ENCODE measurements at regions not wholly inside any gene's neighbourhood (a gene's known extent, or its start where the extent isn't known, plus 50 kb on each side); places are given as distances from the start of the nearest gene placed in this dataset.

DNA sequence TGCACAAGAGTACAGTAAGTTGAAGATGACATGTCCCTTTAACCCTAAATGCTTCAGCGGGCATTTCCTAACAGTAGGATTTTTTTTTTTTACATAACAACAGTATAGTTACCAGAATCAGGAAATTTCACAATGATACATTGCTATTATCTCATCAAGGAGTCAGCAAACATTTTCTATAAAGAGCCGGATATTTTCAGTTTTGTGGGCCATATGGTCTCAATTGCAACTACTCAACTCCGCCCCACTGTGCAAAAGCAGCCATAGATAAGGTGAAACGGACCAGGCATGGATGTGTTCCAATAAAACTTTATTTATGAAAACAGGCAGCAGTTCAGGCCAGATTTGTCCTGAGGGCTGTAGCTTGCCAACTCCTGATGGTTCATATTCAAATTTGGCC lies 130.6 kb downstream of the SMAD6 start:
- no peak for DNase-seq (ENCODE audit: low read depth in 2 of 2)

DNA sequence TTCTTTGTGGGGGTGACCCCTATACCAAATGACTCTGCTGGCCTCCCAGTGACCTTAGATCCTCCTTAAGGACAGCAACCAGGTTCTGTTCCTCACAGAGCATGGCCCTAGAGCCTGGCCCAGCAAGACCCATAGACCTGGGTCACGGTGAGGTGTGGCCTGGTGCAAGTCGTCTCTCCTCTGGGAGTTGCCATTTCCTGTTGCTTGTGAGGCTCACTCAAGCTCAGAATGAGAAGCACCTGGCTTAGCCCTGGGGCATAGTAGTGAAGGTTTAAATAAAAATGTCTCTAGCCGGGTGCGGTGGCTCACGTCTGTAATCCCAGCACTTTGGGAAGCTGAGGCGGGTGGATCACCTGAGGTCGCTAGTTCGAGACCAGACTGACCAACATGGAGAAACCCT lies 131.3 kb downstream of the SMAD6 start:
- no peak for DNase-seq (ENCODE audit: low read depth in 2 of 2)

DNA sequence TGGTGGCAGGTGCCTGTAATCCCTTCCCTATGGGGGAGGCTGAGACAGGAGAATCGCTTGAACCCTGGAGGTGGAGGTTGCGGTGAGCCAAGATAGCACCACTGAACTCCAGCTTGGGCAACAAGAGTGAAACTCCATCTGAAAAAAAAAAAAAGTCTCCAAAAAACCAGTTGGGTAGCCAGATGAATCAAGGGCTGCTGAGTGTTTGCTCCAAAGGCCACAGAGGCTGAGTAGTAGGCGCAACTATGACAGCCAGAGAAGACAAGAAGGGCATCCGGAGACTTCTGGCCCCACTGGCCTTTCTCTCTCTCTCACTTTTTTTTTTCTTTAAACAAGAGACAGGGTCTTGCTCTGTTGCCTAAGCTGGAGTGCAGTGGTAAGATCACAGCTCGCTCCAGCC lies 131.8 kb downstream of the SMAD6 start:
- no peak for DNase-seq (ENCODE audit: low read depth in 2 of 2)

DNA sequence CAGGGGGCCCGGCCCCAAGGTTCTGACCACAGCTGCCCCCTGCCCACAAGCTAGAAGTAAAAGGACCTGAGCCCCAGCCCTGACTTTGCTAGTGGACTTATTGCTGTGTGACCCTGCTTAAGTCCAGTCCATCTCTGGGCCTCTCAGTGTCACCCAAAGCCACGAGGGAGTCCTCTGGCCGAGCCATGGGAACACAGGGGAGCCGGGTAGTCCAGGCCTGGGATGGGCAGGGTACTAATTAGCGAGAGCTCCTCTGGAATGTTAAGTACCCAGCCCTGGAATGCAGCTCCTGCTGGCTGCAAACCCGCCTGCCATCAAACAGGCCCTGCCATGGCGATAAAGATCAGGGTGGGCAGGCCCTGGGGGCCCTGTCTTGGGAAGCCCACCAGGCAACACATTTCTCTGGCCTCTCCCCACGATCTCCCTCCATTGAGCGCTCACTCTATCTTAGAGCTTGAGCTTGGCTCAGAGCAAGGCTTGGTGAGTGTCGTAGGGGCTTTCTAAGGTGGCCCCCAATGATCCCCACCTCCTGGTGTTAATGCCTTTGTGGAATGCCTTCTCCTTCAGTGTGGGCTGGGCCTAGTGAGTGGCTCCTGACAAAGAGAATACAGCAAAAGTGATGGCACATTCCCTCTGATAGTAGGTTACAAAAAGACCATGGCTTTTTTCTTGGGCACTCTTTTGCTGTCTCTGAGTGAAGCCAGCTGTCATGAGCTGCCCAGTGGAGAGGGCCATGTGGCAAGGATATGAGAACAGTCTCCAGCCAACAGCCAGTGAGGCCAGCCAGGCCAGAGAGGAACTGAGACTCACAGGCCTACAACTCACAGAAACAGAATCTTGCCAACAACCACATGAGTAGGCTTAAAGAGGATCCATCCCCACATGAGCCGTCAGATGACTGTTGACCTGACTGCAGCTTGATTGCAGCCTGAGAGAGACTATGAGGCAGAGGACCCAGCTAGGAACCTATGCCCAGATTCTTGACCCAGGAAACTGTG lies 133.1 kb downstream of the SMAD6 start:
- DNase-seq (ENCODE audit: low read depth in 2 of 2): no peak

DNA sequence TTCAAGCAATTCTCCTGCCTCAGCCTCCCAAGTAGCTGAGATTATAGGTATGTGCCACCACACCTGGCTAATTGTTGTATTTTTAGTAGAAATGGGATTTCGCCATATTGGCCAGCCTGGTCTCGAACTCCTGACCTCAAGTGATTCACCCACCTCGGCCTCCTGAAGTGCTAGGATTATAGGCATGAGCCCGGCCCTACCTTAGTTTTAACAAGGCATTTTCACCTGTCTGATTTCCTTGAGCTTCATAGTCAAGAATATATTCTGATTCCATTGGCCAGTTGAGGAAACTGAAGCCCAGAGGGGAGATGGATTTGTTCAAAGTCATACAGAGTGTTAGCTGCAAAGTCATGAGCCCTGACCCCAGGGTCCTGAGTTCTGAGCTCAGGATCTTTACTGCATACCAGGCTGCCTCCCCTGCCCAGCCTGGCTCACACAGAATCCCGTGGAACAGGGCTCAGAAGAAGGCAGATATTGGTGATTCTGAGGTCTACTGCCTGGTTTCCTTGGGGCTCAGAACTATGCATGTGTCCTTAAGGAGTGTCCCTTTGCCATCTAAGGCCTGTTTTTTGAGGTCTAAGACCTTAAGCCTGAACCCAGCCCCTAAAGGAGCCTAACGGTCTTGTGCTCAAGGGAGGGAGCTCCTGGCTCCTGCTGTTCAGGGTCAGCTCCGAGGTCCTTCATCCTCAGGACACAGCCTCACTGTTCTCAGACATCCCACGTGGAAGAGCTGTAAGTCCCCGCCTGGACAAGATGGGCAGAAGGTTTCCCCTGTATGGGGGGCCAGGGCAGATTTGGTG lies 134.4 kb downstream of the SMAD6 start:
- no peak for DNase-seq (ENCODE audit: low read depth in 2 of 2)

DNA sequence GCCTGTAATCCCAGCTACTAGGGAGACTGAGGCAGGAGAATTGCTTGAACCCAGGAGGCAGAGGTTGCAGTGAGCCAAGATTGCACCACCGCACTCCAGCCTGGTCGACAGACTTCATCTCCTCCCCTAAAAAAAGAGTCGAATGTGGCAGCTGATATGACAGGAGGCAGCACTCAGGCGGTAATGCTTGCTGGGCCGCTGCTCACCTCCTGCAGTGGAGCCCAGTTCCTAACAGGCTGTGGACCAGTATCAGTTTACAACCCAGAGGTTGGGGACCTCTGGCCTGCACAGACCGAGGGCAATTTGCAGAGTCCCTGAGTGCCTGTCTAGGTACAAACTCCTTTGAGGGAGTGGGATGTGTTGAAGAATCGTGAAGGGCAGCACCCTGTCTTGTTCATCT lies 136.2 kb downstream of the SMAD6 start:
- no peak for DNase-seq (ENCODE audit: low read depth in 2 of 2)

DNA sequence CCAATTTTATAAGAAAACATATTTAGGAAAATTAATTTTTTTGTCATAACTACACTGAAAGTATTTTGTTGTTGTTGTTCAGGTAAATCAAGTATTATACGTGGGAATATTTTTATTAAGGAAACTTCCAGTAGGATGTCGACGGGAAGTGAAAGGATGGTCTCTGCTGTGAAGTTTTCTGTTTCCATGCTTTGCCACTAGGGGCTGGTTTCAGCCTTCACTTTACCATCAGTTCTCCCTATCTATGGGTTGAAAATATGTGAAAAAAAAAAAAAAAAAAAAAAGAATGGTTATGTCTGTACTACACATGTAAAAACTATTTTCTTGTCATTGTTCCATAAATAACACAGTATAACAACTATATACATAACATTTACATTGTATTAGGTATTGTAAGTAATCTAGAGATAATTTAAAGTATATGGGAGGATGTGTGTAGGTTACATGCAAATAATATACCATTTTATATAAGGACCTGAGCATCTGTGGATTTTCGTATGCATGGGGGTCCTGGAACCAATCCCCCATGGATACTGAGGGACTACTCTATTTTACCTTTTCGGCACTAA lies 136.7 kb downstream of the SMAD6 start:
- no peak for DNase-seq (ENCODE audit: low read depth in 2 of 2)

DNA sequence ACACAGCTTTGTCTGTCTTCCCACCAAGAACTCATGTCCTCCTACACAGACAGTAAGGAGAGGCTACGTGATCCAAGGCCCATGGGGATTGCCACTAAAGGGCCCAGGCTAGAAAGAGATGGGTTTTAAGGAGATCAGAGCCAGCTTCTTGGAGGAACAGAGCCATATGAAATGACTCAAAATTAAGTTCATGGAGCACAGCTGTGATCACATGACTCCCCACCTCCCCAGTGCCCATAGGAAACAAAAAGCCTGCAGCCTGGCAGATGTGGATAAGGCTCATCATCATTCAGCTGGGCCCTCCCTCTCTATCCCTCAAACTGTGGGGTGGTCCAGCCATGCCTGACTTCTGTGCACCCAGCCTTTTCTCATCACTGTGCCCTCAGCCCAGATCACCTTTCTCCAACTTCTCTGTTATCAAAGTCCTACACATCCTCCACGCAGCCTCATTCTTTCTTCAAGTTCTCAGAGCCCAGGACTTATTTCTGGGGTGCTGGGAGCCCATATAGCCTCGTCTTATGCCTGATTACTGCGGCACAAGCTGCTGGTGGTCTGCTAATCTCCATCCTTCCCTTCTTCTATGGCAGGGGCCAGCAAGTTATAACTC lies 137.6 kb downstream of the SMAD6 start:
- no peak for DNase-seq (ENCODE audit: low read depth in 2 of 2)

DNA sequence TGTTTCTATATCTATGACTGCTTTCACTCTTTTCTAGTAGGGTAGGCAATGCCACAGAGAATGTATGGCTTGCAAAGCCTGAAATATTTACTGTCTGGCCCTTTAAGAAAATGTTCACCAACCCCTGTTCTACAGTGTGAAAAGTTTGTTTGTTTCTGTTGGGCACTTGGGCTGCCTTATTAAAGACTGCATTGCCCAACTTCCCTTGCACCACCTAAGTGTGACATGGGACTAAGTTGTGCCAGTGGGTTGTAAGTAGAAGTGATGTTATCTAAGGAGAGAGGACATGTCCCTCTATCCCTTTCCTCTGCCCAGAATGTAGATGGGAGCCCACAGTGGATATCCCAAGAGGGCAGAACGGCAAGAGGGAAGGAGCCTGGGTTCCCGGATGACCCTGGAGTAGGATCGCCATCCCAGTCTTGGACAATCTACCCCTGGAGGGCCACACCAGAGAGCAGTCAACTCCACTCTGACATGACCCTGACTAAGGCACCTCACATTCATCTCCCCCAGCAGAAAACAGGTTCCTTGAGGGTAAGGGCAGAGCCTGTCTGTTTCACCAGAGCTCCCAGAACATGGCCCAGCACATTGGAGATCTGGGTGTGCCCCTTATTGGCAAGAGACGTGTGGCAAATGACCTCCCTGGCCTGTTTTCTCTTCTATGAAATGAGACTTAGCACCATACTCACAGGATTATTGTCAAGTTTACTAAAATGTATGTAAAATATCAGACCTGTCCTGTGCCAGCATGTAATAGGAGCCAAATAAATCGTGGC lies 138.8 kb downstream of the SMAD6 start:
- no peak for DNase-seq (ENCODE audit: low read depth in 2 of 2)

DNA sequence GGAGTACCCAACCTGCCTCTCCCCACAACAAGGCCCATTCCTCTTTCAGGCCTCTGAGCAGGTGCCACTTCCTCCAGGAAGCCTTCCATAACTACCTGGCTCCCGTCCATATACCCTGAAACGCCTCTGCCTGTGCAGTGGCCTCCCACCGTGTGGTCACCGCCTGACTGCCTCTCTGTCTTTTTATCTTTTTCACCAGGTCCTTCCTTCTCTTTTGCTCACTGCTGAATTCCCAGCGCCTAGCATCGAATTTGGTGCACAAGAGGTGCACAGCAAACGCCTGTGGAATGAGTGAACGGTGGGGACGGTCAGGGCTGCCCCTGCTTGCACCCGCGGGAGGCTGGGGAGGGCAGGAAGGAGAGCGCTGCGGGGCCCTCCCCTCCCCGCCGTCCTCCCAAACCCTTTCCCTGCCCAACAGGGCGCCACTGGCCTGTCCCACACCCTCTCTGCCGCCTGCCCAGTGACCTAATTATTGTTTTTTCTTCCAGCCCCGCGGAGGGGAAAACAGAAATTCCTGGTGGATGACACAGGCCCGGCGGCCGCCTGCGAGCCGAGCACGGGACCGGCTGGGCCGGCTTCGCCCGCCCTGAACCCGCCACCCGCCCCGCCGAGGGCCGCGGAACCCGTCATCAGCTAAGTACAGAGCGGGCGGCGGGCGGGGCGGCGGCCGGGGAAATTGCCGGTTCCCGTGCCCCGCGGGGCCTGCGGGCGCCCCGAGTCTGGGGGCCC lies 140.1 kb downstream of the SMAD6 start:
- DNase-seq (ENCODE audit: low read depth in 2 of 2): no peak

DNA sequence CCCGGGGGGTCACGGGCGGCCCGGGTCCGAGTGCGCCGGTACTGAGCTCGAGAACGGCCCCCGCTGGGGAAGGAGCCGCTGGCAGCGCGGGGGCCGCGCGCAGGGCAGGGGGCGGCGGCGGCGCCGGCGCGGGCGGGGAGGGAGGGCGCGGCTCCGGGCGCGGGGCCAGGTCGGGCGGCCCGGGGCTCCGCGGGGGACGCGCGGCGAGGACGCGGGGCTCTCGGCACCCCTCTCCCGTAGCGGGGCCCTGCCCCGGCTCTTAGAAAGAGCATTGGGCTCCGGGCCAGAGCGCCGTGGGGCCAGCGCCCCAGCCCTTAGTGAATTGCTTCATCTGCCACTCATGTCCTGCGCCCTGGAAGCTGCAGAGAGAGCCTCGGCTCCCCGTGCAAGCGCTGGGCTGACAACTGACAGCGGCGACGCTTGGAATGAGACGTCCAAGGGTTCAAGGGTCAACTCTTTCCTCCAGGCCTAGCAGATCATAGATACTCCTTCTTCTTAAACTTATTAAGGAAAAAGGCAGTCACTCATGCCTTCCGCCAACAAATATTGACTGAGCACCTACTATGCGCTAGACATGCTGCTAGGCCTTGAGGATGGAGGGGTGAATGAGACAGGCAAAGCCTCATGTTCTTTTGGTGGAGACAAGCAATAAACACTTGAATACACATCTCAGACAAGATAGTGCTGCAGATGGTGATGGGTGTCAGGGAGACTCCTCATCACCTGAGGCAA lies 140.8 kb downstream of the SMAD6 start:
- DNase-seq (ENCODE audit: low read depth in 2 of 2): no peak

DNA sequence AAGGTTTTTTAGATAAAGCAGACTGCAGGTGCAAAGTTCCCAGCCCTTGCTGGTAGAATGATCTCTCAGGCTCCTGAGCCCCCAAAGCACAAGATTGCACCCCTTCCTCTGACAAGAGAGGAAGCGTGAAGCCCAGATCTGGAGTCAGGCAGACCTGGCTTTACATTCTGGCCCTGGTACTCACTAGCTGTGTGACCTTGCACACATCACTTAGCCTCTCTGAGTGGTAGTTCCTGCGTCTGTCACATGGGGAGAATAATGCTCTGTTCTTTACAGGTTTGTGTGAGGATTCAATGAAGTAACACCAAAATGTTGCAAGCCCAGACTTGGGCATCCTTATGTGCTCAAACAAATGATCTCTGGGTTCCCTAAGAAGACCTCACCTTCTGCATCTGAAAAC lies 141.5 kb downstream of the SMAD6 start:
- no peak for DNase-seq (ENCODE audit: low read depth in 2 of 2)

DNA sequence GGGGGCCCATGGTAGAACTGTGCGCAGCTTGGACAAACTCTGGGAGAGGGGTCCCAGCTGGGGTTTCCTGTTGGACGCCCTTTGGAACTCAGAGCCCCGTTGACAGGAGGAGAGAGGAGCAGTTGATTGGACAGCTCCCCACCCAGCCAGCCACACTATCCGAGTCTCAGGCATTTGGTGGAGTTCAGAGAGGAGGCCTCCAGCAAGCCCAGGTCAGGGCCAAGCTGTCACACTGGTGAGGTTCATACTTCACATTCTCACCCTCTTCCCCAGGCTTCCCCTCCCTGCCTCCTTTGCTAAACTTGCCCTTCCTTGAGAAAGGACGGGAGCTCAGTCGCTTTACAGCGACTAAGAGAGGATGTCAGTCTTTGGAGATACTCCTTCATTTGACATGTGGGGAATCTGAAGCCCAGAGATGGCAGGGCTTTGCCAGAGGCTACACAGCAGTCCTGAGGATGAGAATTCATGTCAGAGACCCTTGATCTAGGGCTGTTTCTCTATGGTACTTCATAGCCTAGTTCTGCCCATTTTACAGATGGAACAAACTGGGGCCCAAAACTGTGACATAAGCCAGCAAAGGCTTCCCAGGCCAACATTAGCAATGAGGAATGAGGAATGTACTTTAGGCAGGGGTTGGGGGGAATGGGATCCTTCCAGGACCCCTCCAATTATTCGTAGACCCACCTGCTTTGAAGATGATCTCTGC lies 142.2 kb downstream of the SMAD6 start:
- no peak for DNase-seq (ENCODE audit: low read depth in 2 of 2)

DNA sequence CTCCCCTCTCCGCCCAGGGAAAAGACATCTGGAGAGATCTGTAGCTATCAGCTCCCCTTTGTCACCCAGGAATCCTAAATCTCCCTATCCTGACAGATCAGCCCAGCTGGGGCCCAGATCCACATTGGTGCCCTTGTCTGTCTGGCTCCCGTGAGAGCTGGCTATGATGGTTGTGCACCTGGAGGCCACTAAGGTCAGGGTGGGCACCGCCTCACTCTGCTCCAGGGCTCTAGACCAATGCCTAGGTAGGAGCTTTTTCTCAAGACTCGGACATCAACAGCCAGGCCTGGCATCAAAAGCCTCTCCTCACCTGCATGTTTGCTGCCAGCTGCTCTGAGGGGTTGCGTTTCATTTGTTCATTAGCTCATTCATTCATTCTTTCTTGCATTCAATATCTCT lies 142.7 kb downstream of the SMAD6 start:
- no peak for DNase-seq (ENCODE audit: low read depth in 2 of 2)

DNA sequence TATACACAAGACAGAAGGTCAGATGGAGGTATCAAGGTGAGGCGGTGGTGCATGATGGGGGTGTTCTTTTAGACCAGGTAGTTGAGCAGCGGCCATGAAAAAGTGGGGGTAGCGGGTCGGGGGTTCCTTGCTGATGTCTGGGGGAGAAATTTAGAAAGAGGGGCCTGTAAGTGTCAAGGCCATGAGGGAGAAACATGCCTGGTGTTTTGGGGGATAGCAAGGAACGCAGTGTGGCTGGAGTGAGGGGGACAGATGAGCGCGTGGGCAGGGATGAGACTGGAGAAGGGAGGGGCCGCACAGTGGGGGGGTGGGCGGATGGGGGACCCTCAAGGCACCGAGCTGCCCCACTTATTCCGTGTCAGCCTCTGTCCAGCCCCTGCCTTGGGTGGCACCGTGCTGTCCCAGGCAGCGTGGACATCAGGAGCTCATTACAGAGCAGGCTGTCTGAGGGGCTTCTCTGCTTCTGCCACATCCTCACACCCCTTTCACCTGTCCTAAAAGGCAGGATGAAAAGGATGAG lies 143.3 kb downstream of the SMAD6 start:
- no peak for DNase-seq (ENCODE audit: low read depth in 2 of 2)

DNA sequence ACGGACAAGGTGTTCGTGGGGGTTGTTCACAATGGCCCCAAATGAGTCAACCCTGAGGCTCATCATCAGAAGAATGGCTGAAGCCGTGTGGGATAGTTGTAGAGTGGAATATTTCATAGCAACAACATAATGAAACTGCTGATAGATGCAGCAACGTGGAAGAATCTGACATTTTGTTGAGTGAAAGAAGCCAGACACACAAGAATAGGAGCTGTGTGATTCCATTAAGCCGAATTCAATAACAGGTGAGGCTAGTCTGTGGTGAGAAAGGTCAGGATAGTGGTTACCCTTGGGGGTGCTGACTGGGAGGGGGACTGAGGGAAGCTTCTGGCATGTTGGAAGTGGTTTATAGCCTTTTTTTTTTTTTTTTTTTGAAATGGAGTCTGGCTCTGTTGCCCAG lies 144.0 kb downstream of the SMAD6 start:
- no peak for DNase-seq (ENCODE audit: low read depth in 2 of 2)

DNA sequence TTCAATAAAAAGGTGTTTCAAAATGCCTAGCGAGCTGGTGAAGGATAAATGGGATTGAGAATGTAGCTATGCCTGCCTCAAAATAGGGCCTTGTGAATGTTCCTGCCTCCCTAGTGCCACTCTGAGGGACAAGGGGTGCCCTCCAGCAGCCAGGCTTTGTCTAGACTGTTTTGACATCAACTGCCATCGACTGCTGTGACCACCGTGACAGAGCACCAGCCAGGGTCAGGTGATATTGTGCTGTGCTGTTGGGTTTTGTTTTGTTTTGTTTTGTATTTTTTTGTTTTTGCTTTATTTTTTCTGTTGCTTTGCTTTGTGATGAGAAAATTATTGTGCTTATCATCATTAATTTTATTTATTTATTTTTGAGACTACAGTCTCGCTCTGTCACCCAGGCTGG lies 144.8 kb downstream of the SMAD6 start:
- DNase-seq (ENCODE audit: low read depth in 2 of 2): no peak

DNA sequence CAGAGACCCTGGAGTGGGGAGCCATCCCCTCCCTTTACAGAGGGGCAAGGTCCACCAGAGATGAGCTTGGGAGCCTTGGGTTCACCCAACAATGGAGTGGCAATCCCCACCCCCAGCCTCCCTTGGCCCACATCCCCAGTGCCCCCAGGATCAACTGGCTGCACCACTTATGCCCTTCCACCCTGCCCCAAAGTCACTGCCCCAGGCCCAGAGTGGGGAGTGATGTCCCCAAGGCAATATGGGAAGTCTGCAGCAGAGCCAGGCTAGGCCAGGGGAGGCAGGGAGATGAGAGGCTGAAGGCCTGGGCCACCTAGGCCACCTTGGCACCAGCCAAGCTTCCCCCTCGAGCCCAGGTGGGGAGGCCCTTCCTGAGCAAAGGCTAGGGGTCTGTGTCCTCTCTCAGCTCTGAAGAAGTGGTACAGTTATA lies 145.5 kb downstream of the SMAD6 start:
- DNase-seq (ENCODE audit: low read depth in 2 of 2): no peak

DNA sequence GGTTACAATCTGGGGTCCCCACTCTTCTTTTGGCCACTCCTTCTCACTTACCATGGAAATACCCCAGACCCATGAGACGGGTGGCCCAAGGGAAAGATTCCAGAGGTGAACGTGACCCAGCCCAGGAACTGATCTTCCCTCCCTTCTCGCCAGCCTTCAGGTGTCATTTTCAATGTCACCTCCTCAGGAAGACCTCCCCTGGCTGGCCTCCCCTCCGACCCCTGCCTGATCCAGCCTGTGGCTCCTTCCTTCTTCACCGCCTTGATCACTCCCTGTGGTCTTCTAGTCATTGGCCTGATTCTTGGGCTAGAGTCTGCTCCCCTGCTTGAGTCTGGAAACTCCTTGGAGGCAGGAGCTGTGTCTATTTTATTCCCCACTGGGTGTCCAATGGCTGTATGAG lies 146.1 kb downstream of the SMAD6 start:
- DNase-seq (ENCODE audit: low read depth in 2 of 2): no peak
